HPDE6-E6E7 (cell line): ENCODE measurements at regions not wholly inside any gene's neighbourhood (a gene's known extent, or its start where the extent isn't known, plus 50 kb on each side); places are given as distances from the start of the nearest gene placed in this dataset.

Experiments
- DNase-seq: peaks from one replicate; pipeline ENCODE4 v3.0.0; 2011; ENCODE audit warnings: missing footprints; ENCODE audit errors: extremely low spot score

GRCh38 chr14:24693353-24693737 lies 59.4 kb upstream of the GZMB start:
- DNase-seq, result no peak

GRCh38 chr14:24692382-24693352 lies 58.7 kb upstream of the GZMB start:
- no peak for DNase-seq

- DNase-seq, result no peak
Measured at GRCh38 chr14:24690492-24690891, 56.5 kb upstream of the GZMB start.

GRCh38 chr14:24688030-24688658 lies 54.2 kb upstream of the GZMB start:
- no peak for DNase-seq
